SK-N-SH (cell line): ENCODE measurements at regions not wholly inside any gene's neighbourhood (a gene's known extent, or its start where the extent isn't known, plus 50 kb on each side); places are given as distances from the start of the nearest gene placed in this dataset.

Experiments
- CTCF ChIA-PET: fragments of 300-600, 350-600 bp; formaldehyde crosslinking; extraction: SDS; loops from one replicate; lab custom pipeline; 2021; lab: Yijun Ruan, JAX
- POLR2A ChIA-PET: fragments of 350-600 bp; sonication (Branson Sonifier 250); formaldehyde crosslinking; extraction: SDS; loops from one replicate; lab custom pipeline; 2020; ENCODE audit warnings: antibody characterized with exemption, inconsistent platforms; lab: Yijun Ruan, JAX
- DNase-seq: peaks from one replicate; pipeline ENCODE4 v3.0.0; 2012
- H2AFZ ChIP-seq: fragments of 200-600 bp; sonication (generic); 2 replicates; pipeline ENCODE4 v1.8.1; 2016; ENCODE audit warnings: antibody characterized with exemption, mild to moderate bottlenecking, low read depth
- H3F3A ChIP-seq: fragments of 200-600 bp; sonication (generic); replicated peaks from 2 replicates; pipeline ENCODE3; 2016; ENCODE audit warnings: antibody characterized with exemption, mild to moderate bottlenecking; ENCODE audit not compliant: insufficient read depth
- H3K27ac ChIP-seq, 2 experiments: fragments of 200-500 bp in 1 of 2; fragments of 200-600 bp in 1 of 2; sonication (Bioruptor generic) in 1 of 2; sonication (generic), shearing (Covaris generic) in 1 of 2; 2 replicates each; pipeline versions ENCODE4 v1.5.1 to v1.6.1; 2014 to 2016; ENCODE audit warnings: low read depth in 2 of 2, inconsistent platforms in 1 of 2, low read length in 1 of 2, mild to moderate bottlenecking in 1 of 2, mixed read lengths in 1 of 2
- H3K27me3 ChIP-seq: fragments of 200-600 bp; sonication (generic), shearing (Covaris generic); 2 replicates; pipeline ENCODE4 v1.6.1; 2016; ENCODE audit warnings: mixed run types; ENCODE audit not compliant: insufficient read depth
- H3K36me3 ChIP-seq, 2 experiments: fragments of 200-500 bp in 1 of 2; fragments of 200-600 bp in 1 of 2; sonication (Bioruptor generic) in 1 of 2; sonication (generic) in 1 of 2; replicated peaks in 1 of 2; 2 replicates each; pipeline versions ENCODE3 to v1.5.1; 2014 to 2016; ENCODE audit warnings: low read length in 1 of 2, mild to moderate bottlenecking in 1 of 2; ENCODE audit not compliant: insufficient read depth in 2 of 2, control insufficient read depth in 1 of 2
- H3K4me1 ChIP-seq, 2 experiments: fragments of 200-500 bp in 1 of 2; fragments of 200-600 bp in 1 of 2; sonication (Bioruptor generic) in 1 of 2; sonication (generic), shearing (Covaris generic) in 1 of 2; 2 replicates each; pipeline versions ENCODE4 v1.5.1 to v1.6.1; 2014 to 2016; ENCODE audit warnings: low read depth in 1 of 2, low read length in 1 of 2, mixed run types in 1 of 2; ENCODE audit not compliant: insufficient read depth in 2 of 2, control insufficient read depth in 1 of 2
- H3K4me2 ChIP-seq: fragments of 200-600 bp; sonication (generic), shearing (Covaris generic); 2 replicates; pipeline ENCODE4 v1.6.1; 2017; ENCODE audit warnings: mixed run types
- H3K4me3 ChIP-seq, 2 experiments: fragments of 200-500 bp in 1 of 2; fragments of 200-600 bp in 1 of 2; sonication (Bioruptor generic) in 1 of 2; sonication (generic), shearing (Covaris generic) in 1 of 2; 2 replicates each; pipeline versions ENCODE4 v1.5.1 to v1.8.1; 2014 to 2016; ENCODE audit warnings: low read depth in 2 of 2, inconsistent platforms in 1 of 2, low read length in 1 of 2, mild to moderate bottlenecking in 1 of 2, mixed read lengths in 1 of 2, moderate library complexity in 1 of 2
- H3K79me2 ChIP-seq: fragments of 200-600 bp; sonication (generic); 2 replicates; pipeline ENCODE4 v1.8.1; 2017; ENCODE audit warnings: mild to moderate bottlenecking; ENCODE audit not compliant: insufficient read depth
- H3K9ac ChIP-seq: fragments of 200-600 bp; sonication (generic); 2 replicates; pipeline ENCODE4 v1.6.1; 2017; ENCODE audit warnings: mixed run types
- H3K9me2 ChIP-seq: fragments of 200-600 bp; sonication (generic); 2 replicates; pipeline ENCODE4 v1.6.1; 2017; ENCODE audit warnings: mixed run types
- H3K9me3 ChIP-seq: fragments of 200-600 bp; sonication (generic); 2 replicates; pipeline ENCODE4 v1.6.1; 2017; ENCODE audit warnings: mixed run types, mild to moderate bottlenecking, moderate library complexity
- H4K20me1 ChIP-seq: fragments of 200-600 bp; sonication (generic); 2 replicates; pipeline ENCODE4 v1.6.1; 2017; ENCODE audit warnings: mild to moderate bottlenecking, mixed run types; ENCODE audit not compliant: insufficient read depth
- CHD2 ChIP-seq: fragments of 150-350 bp; IDR thresholded peaks from 2 replicates; pipeline ENCODE4 v1.6.1; 2018; ENCODE audit warnings: low read length; ENCODE audit not compliant: partially characterized antibody
- ELF1 ChIP-seq: IDR thresholded peaks from 2 replicates; pipeline ENCODE4 v1.4.0; 2012
- EZH2phosphoT487 ChIP-seq: fragments of 200-600 bp; sonication (generic); IDR thresholded peaks from 2 replicates; pipeline ENCODE4 v1.6.1; 2017; ENCODE audit warnings: low read depth, mixed run types, mild to moderate bottlenecking, antibody characterized with exemption, moderate library complexity, borderline replicate concordance
- FOXM1 ChIP-seq: IDR thresholded peaks from 2 replicates; pipeline ENCODE4 v1.4.0; 2012; ENCODE audit warnings: low read depth, mild to moderate bottlenecking
- GABPA ChIP-seq: IDR thresholded peaks from 2 replicates; pipeline ENCODE4 v1.4.0; 2012; ENCODE audit warnings: low read depth, mild to moderate bottlenecking
- GATA2 ChIP-seq: sonication (generic); formaldehyde crosslinking; IDR thresholded peaks from 2 replicates; pipeline ENCODE4 v1.5.0; 2020; ENCODE audit warnings: mild to moderate bottlenecking, missing genetic modification reagents
- MXI1 ChIP-seq: IDR thresholded peaks from 2 replicates; pipeline ENCODE4 v1.6.1; 2012; ENCODE audit warnings: mild to moderate bottlenecking, low read depth, low read length, improper control_type of control experiment
- NRF1 ChIP-seq: IDR thresholded peaks from 2 replicates; pipeline ENCODE4 v1.6.1; 2012; ENCODE audit warnings: low read depth, mild to moderate bottlenecking, low read length
- RFX5 ChIP-seq: IDR thresholded peaks from 2 replicates; pipeline ENCODE4 v1.6.1; 2012; ENCODE audit warnings: mild to moderate bottlenecking, improper control_type of control experiment, low read length
- RXRA ChIP-seq: IDR thresholded peaks from 2 replicates; pipeline ENCODE4 v1.4.0; 2012; ENCODE audit warnings: low read depth, mild to moderate bottlenecking, borderline replicate concordance
- SIN3A ChIP-seq: IDR thresholded peaks from 2 replicates; pipeline ENCODE4 v1.6.1; 2012; ENCODE audit warnings: low read depth, mild to moderate bottlenecking, low read length, moderate library complexity, borderline replicate concordance
- TCF12 ChIP-seq: IDR thresholded peaks from 2 replicates; pipeline ENCODE4 v1.4.0; 2012
- TEAD4 ChIP-seq: IDR thresholded peaks from 2 replicates; pipeline ENCODE4 v1.4.0; 2012; ENCODE audit warnings: mild to moderate bottlenecking, borderline replicate concordance; ENCODE audit not compliant: insufficient read depth
- USF2 ChIP-seq: fragments of 150-350 bp; IDR thresholded peaks from 2 replicates; pipeline ENCODE4 v1.6.1; 2017; ENCODE audit warnings: antibody characterized with exemption, low read length, low read depth, borderline replicate concordance
- TF ChIP-seq, protein P1 (sequence below): IDR thresholded peaks from 2 replicates; pipeline ENCODE4 v1.4.0; 2012; ENCODE audit warnings: low read depth, borderline replicate concordance
- TF ChIP-seq, protein P2 (sequence below): IDR thresholded peaks from 2 replicates; pipeline ENCODE4 v1.6.1; 2012; ENCODE audit warnings: mild to moderate bottlenecking, low read depth, low read length, moderate library complexity
- TF ChIP-seq, protein P3 (sequence below): IDR thresholded peaks from 2 replicates; pipeline ENCODE4; 2012

DNA sequence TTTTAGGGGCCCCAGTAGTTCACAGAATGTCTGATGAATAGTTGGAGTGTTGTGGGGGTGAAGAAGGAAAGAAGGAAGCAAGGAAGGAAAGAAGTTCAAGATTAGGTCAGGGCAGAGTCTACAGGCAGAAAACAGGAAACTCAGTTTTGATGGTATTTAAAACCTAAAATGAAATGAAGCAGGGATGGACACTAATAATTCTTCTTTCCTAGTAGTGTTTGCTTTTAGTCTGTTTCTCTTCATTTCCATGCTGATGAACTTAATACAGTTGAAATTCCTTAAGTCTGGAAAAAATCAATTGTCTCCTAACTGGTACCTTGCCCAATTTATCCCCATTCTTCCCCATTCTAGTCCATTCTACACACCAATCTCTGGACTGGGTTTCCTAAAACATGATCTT lies 59.0 kb upstream of the GSAP start:
- H3K36me3 ChIP-seq = no peaks in the 10 kb centered on the region
- no peaks in the 10 kb centered on the region for H3K79me2 ChIP-seq
- H3K9me2 ChIP-seq = no peaks in the 10 kb centered on the region
- TF ChIP-seq EZH2phosphoT487 (no peak), GATA2 (no peak), SIN3A (no peak), RXRA (no peak), CHD2 (no peak), USF2 (no peak), TCF12 (no peak), ELF1 (no peak), RFX5 (no peak), NRF1 (no peak), FOXM1 (no peak), GABPA (no peak), MXI1 (no peak), TEAD4 (no peak)
- TF ChIP-seq, protein P1, sequence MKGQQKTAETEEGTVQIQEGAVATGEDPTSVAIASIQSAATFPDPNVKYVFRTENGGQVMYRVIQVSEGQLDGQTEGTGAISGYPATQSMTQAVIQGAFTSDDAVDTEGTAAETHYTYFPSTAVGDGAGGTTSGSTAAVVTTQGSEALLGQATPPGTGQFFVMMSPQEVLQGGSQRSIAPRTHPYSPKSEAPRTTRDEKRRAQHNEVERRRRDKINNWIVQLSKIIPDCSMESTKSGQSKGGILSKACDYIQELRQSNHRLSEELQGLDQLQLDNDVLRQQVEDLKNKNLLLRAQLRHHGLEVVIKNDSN = no peak
- TF ChIP-seq, protein P2, sequence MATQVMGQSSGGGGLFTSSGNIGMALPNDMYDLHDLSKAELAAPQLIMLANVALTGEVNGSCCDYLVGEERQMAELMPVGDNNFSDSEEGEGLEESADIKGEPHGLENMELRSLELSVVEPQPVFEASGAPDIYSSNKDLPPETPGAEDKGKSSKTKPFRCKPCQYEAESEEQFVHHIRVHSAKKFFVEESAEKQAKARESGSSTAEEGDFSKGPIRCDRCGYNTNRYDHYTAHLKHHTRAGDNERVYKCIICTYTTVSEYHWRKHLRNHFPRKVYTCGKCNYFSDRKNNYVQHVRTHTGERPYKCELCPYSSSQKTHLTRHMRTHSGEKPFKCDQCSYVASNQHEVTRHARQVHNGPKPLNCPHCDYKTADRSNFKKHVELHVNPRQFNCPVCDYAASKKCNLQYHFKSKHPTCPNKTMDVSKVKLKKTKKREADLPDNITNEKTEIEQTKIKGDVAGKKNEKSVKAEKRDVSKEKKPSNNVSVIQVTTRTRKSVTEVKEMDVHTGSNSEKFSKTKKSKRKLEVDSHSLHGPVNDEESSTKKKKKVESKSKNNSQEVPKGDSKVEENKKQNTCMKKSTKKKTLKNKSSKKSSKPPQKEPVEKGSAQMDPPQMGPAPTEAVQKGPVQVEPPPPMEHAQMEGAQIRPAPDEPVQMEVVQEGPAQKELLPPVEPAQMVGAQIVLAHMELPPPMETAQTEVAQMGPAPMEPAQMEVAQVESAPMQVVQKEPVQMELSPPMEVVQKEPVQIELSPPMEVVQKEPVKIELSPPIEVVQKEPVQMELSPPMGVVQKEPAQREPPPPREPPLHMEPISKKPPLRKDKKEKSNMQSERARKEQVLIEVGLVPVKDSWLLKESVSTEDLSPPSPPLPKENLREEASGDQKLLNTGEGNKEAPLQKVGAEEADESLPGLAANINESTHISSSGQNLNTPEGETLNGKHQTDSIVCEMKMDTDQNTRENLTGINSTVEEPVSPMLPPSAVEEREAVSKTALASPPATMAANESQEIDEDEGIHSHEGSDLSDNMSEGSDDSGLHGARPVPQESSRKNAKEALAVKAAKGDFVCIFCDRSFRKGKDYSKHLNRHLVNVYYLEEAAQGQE = no peak
- TF ChIP-seq, protein P3, sequence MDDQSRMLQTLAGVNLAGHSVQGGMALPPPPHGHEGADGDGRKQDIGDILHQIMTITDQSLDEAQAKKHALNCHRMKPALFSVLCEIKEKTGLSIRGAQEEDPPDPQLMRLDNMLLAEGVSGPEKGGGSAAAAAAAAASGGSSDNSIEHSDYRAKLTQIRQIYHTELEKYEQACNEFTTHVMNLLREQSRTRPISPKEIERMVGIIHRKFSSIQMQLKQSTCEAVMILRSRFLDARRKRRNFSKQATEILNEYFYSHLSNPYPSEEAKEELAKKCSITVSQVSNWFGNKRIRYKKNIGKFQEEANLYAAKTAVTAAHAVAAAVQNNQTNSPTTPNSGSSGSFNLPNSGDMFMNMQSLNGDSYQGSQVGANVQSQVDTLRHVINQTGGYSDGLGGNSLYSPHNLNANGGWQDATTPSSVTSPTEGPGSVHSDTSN = no peak
- H3F3A ChIP-seq = no peaks in the 10 kb centered on the region
- DNase-seq = no peak
- ChIA-PET POLR2A (no interaction called here), CTCF (interaction anchor here (1.2 kb wide), 1 partner anchor 8 kb away, joined by 3 read pairs; no protein-coding TSS in a partner anchor)
- no peak overlapping the region for H3K27ac ChIP-seq
- H3K4me1 ChIP-seq = no peaks in the 10 kb centered on the region
- no peak overlapping the region for H3K4me3 ChIP-seq
- no peak overlapping the region for H3K4me2 ChIP-seq
- no peak overlapping the region for H3K9ac ChIP-seq
- no peaks in the 10 kb centered on the region for H4K20me1 ChIP-seq
- no peak overlapping the region for H2AFZ ChIP-seq
- H3K27me3 ChIP-seq = no peaks in the 10 kb centered on the region
- H3K9me3 ChIP-seq = no peaks in the 10 kb centered on the region
